ENCODE measurements at regions not wholly inside any gene's neighbourhood (a gene's known extent, or its start where the extent isn't known, plus 50 kb on each side); places are given as distances from the start of the nearest gene placed in this dataset.
A peak's percentile ranks its signal among the peaks of the same experiment; 100 is the strongest.
"Not testable (repeated sequence)": the region's sequence is repeated elsewhere in the genome, so short reads cannot be mapped to it uniquely, and the experiment has no call there.

GRCh38 chr1:102498929-102499328 is 502.2 kb upstream of the OLFM3 start:
- no peak for DNase-seq

DNA sequence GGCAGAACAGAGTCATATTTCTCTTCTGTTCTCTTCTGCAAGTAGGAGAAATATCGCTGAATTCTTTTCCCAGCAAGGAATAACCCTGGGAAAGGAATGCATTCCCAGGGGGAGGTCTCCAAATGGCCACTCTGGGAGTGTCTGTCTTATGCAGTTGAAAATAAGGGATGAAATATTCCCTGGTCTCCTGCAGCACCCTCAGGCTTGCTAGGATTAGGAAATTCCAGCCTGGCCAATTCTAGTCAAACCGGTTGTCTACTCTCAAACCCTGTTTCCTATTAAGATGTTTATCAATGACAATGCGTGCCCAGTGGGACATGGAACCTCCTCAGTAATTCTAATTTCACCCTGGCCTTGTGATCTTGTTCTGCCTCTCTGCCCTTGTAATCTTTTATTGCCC is 501.1 kb upstream of the OLFM3 start:
- not testable (repeated sequence) for DNase-seq

- no peak for DNase-seq
Observed at GRCh38 chr1:102472520-102472919, 475.8 kb upstream of the OLFM3 start.

DNA sequence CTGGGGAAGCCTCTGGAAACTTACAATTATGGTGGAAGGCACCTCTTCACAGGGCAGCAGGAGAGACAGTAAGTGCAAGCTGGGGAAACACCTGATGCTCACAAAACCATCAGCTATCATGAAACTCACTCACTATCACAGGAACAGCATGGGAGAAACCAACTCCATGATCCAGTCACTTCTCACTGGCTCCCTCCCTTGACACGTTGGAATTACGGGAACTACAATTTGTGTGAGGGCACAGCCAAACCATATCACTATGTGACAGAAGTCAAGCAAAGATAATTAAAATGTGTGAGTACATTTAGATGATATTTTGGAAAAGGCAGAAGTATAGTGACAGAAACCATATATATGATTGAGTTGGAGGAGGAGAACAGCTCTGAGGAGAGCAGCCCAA is 474.0 kb upstream of the OLFM3 start:
- DNase-seq: no peak

GRCh38 chr1:102466487-102466886 is 469.8 kb upstream of the OLFM3 start:
- DNase-seq: no peak

- no peak for DNase-seq
Observed at GRCh38 chr1:102463328-102463727, 466.6 kb upstream of the OLFM3 start.

DNA sequence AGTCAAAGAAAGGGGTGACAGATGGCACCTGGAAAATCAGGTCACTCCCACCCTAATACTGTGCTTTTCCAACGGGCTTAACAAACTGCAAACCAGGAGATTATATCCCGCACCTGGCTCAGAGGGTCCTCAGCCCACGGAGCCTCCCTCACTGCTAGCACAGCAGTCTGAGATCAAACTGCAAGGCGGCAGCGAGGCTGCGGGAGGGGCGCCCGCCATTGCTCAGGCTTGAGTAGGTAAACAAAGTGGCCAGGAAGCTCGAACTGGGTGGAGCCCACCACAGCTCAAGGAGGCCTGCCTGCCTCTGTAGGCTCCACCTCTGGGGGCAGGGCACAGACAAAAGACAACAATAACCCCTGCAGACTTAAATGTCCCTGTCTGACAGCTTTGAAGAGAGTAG is 445.6 kb upstream of the OLFM3 start:
- DNase-seq: not testable (repeated sequence)

DNA sequence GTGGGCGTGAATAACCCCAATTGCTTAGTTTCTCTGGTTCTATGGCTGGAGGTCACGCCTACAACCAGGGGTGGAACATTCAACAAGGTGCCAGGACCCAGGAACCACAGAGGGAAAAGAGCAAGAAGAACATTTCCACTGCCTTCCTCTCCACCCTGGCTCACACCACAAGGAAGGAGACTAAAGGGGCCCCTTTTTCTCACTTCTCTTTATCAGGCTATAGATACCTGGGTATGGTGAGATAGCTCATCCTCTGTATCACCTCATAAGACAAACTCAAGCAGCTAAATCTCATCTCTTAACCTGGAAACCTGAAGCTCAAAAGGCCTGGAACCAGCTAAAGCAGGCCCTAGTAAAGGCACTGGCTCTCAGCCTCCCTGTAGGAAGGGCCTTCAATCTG is 438.8 kb upstream of the OLFM3 start:
- no peak for DNase-seq

DNA sequence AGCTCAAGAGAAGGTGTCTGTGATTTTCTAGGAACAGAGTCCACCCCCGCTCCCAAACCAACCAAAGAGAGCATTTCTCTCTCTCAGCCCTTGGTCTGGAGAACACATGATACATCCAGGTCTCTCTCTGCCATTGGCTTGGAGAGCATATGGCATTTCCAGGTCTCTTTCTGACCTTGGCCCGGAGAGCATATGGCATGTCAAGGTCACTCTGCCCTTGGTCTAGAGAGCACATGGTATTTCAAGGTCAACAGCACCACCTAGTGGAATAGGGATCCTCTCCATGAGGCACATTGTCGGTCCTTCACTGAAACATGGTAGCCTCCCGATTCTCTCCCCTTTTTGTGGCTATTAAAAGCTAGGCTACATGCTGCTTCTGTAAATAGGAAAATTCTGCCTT is 437.7 kb upstream of the OLFM3 start:
- DNase-seq: peak; percentile 16

DNA sequence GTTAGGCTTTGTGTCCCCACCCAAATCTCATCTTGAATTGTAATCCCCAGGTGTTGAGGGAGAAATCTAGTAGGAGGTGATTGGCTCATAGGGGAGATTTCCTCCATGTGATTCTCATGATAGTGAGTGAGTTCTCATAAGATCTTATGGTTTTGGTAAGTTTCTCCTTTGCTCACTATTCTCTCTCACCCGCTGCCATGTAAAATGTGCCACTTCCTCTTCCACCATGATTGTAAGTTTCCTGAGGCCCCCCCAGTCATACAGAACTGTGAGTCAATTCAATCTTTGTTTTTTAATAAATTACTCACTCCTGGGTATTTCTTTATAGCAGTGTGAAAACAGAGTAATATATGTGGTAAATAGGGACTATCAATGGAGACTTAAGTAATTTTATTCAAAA is 434.5 kb upstream of the OLFM3 start:
- DNase-seq: no peak

DNA sequence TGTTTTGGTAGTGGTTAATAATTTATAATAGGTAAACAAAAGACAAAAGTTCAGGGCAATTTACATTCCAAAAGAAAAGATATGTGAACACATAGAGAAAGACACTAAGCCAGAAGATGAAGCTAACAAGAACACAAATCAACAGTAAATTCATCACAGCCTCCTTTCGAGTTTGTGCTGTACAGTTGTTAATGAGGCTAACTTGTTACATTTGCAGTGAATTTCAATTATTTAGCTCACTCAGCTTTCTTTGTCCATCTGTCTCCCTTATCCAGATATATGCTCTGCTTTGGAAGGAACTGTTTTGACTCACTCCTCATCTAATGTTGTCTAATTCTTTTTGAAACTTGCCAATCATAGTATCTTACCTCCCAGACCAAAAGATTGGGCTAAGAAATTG is 423.3 kb upstream of the OLFM3 start:
- no peak for DNase-seq
